HFF-Myc (cell line): ENCODE measurements at regions not wholly inside any gene's neighbourhood (a gene's known extent, or its start where the extent isn't known, plus 50 kb on each side); places are given as distances from the start of the nearest gene placed in this dataset.

Experiments used
- DNase-seq: peaks from one replicate; pipeline ENCODE4 v3.0.0-alpha.2; 2011; ENCODE audit warnings: low read depth; ENCODE audit errors: extremely low read depth
- H3K4me3 ChIP-seq: replicated peaks from 2 replicates; pipeline ENCODE4 v1.5.1; 2011; ENCODE audit warnings: low read depth, mild to moderate bottlenecking, control low read depth, low read length
- CTCF ChIP-seq: IDR thresholded peaks from 2 replicates; pipeline ENCODE4 v1.5.1; 2012; ENCODE audit warnings: mild to moderate bottlenecking, low read depth, low read length, control low read depth; ENCODE audit errors: missing control alignments

- TF ChIP-seq CTCF, result no peak
- no peak for DNase-seq
- H3K4me3 ChIP-seq, result no peak overlapping the region
Measured at GRCh38 chr10:93255546-93255945, 181.9 kb downstream of the CYP26A1 start.
